K562 (cell line): ENCODE measurements at regions not wholly inside any gene's neighbourhood (a gene's known extent, or its start where the extent isn't known, plus 50 kb on each side); places are given as distances from the start of the nearest gene placed in this dataset.
"Not testable (repeated sequence)": the region's sequence is repeated elsewhere in the genome, so short reads cannot be mapped to it uniquely, and the experiment has no call there.

Source experiments
- ATAC-seq: fragments of 200-7000 bp; cut with Tn5 transposase; 3 replicates; pipeline ENCODE4 v1.9.1; 2020; ENCODE audit warnings: moderate library complexity
- BruUV-seq: library from RNA; stranded (reverse); fragments of 400-500 nt; replicated peaks from 2 replicates; lab custom pipeline; 2021; lab: Mats Ljungman, UMichigan
- CTCF ChIA-PET: fragments of 300-600 bp; formaldehyde crosslinking; extraction: SDS; loops from one replicate; lab custom pipeline; 2021; ENCODE audit warnings: low intra/inter-chr PET ratio; lab: Yijun Ruan, JAX
- POLR2A ChIA-PET: fragments of 300-600, 350-650 bp; sonication (Branson Sonifier 250); formaldehyde crosslinking; extraction: SDS; loops from one replicate; lab custom pipeline; 2021; ENCODE audit warnings: antibody characterized with exemption, inconsistent platforms; lab: Yijun Ruan, JAX
- DNase-seq, 4 experiments: peaks; one replicate each; pipeline versions ENCODE4 v3.0.0 to v3.0.0-alpha.2; 2011 to 2018; ENCODE audit warnings: low spot score in 3 of 4, mixed read lengths in 3 of 4; ENCODE audit errors: extremely low read depth in 1 of 4
- FAIRE-seq: peaks from 2 replicates; lab custom pipeline; 2011; peaks lifted over from hg19 to GRCh38; lab: Jason Lieb, UNC
- H2AFZ ChIP-seq: 2 replicates; pipeline ENCODE4 v1.6.0; 2011; ENCODE audit warnings: low read depth, low read length, control low read depth, inconsistent platforms
- H3K27ac ChIP-seq: fragments of 200-600 bp; 3 replicates; pipeline ENCODE4 v1.8.0; 2011; ENCODE audit warnings: low read depth, mild to moderate bottlenecking, control low read depth, inconsistent platforms, low read length, moderate library complexity, mixed read lengths; ENCODE audit errors: extremely low read depth
- H3K27me3 ChIP-seq, 2 experiments: fragments of 300-600 bp in 1 of 2; 2 replicates in 1 of 2; 3 replicates in 1 of 2; pipeline versions ENCODE4 v1.6.0 to v1.8.0; 2011; ENCODE audit warnings: inconsistent platforms in 2 of 2, low read length in 2 of 2, mild to moderate bottlenecking in 1 of 2, mixed read lengths in 1 of 2, moderate library complexity in 1 of 2; ENCODE audit not compliant: control insufficient read depth in 2 of 2, insufficient read depth in 2 of 2
- H3K36me3 ChIP-seq: fragments of 300-600 bp; 3 replicates; pipeline ENCODE4 v1.8.0; 2011; ENCODE audit warnings: mild to moderate bottlenecking, low read length, inconsistent platforms; ENCODE audit not compliant: control insufficient read depth, insufficient read depth
- H3K4me1 ChIP-seq, 2 experiments: fragments of 200-600 bp in 1 of 2; replicated peaks in 1 of 2; 2 replicates in 1 of 2; 3 replicates in 1 of 2; pipeline versions ENCODE4 v1.5.1 to v1.8.0; 2011; ENCODE audit warnings: inconsistent platforms in 2 of 2, low read length in 2 of 2, mild to moderate bottlenecking in 1 of 2, mixed read lengths in 1 of 2, moderate library complexity in 1 of 2; ENCODE audit not compliant: control insufficient read depth in 2 of 2, insufficient read depth in 2 of 2
- H3K4me2 ChIP-seq: 2 replicates; pipeline ENCODE4 v1.6.1; 2011; ENCODE audit warnings: low read length, control low read depth, inconsistent platforms, mixed read lengths; ENCODE audit not compliant: insufficient read depth
- H3K4me3 ChIP-seq: fragments of 200-600 bp; sonication (generic), shearing (Covaris generic); 2 replicates; pipeline ENCODE4 v1.5.1; 2016; ENCODE audit warnings: control low read depth, inconsistent platforms
- H3K79me2 ChIP-seq: fragments of 200-600 bp; 3 replicates; pipeline ENCODE4 v1.8.0; 2011; ENCODE audit warnings: low read length, inconsistent platforms; ENCODE audit not compliant: control insufficient read depth, insufficient read depth
- H3K9ac ChIP-seq, 2 experiments: 2 replicates each; pipeline versions ENCODE4 v1.6.0 to v1.6.1; 2011; ENCODE audit warnings: low read depth in 2 of 2, low read length in 2 of 2, control low read depth in 1 of 2, inconsistent platforms in 1 of 2, mild to moderate bottlenecking in 1 of 2, mixed read lengths in 1 of 2; ENCODE audit not compliant: insufficient read depth in 1 of 2
- H3K9me1 ChIP-seq: one replicate; pipeline ENCODE4 v1.6.0; 2011; ENCODE audit warnings: inconsistent platforms, mild to moderate bottlenecking, low read length, moderate library complexity; ENCODE audit not compliant: control insufficient read depth, insufficient read depth
- H3K9me3 ChIP-seq: replicated peaks from 2 replicates; pipeline ENCODE4 v1.5.1; 2011; ENCODE audit warnings: low read depth, low read length, inconsistent platforms; ENCODE audit not compliant: control insufficient read depth, insufficient read depth
- H4K20me1 ChIP-seq: replicated peaks from 2 replicates; pipeline ENCODE4 v1.6.1; 2011; ENCODE audit warnings: low read length, inconsistent platforms, mixed read lengths; ENCODE audit not compliant: control insufficient read depth, insufficient read depth
- BRF1 ChIP-seq: IDR thresholded peaks from 3 replicates; pipeline ENCODE4 v1.6.1; 2011; ENCODE audit warnings: borderline replicate concordance, mild to moderate bottlenecking; ENCODE audit not compliant: insufficient read length; ENCODE audit errors: extremely low read depth
- HMG20B ChIP-seq: fragments of 250-450 bp; sonication (Bioruptor Pico); IDR thresholded peaks from 2 replicates; pipeline ENCODE4 v1.5.0; 2021; ENCODE audit warnings: mild to moderate bottlenecking
- MCM3 ChIP-seq: fragments of 450-650 bp; IDR thresholded peaks from 2 replicates; pipeline ENCODE4 v1.6.1; 2016
- MYBL2 ChIP-seq, 2 experiments: fragments of 450-650 bp in 1 of 2; sonication (generic) in 1 of 2; formaldehyde crosslinking in 1 of 2; IDR thresholded peaks; 2 replicates each; pipeline versions ENCODE4 v1.6.1 to v1.8.1; 2017 to 2022; ENCODE audit warnings: borderline replicate concordance in 1 of 2, inconsistent platforms in 1 of 2, low read depth in 1 of 2, mild to moderate bottlenecking in 1 of 2, missing genetic modification reagents in 1 of 2, moderate library complexity in 1 of 2
- NCOA2 ChIP-seq, 2 experiments: fragments of 450-650 bp; IDR thresholded peaks; 2 replicates each; pipeline ENCODE4 v1.6.1; 2018; ENCODE audit warnings: mild to moderate bottlenecking in 2 of 2, moderate library complexity in 1 of 2; ENCODE audit not compliant: partially characterized antibody in 2 of 2
- PHB2 ChIP-seq: fragments of 450-650 bp; IDR thresholded peaks from 2 replicates; pipeline ENCODE4 v1.6.1; 2017; ENCODE audit warnings: low read depth
- POU5F1 ChIP-seq: fragments of 150-350 bp; IDR thresholded peaks from 2 replicates; pipeline ENCODE4 v1.6.1; 2014; ENCODE audit warnings: borderline replicate concordance, low read length, low read depth, mild to moderate bottlenecking; ENCODE audit not compliant: partially characterized antibody
- TCF3 ChIP-seq: sonication (generic); formaldehyde crosslinking; IDR thresholded peaks from 2 replicates; pipeline ENCODE4 v1.4.0; 2020; ENCODE audit warnings: mild to moderate bottlenecking, missing genetic modification reagents
- ZNF23 ChIP-seq: fragments of 250-450 bp; sonication (Bioruptor Pico); IDR thresholded peaks from 2 replicates; pipeline ENCODE4 v1.4.0; 2020; ENCODE audit warnings: mild to moderate bottlenecking
- ZNF232 ChIP-seq: sonication (generic); formaldehyde crosslinking; IDR thresholded peaks from 2 replicates; pipeline ENCODE4 v1.8.0; 2022; ENCODE audit warnings: mild to moderate bottlenecking, missing genetic modification reagents
- ZNF583 ChIP-seq: fragments of 250-450 bp; sonication (Bioruptor Pico); IDR thresholded peaks from 2 replicates; pipeline ENCODE4 v1.4.0; 2020
- ZNF589 ChIP-seq: fragments of 200-800 bp; sonication (Bioruptor generic); IDR thresholded peaks from 2 replicates; pipeline ENCODE4 v1.6.1; 2016; ENCODE audit warnings: low read depth, missing genetic modification characterization, missing compliant biosample characterization
- ZNF740 ChIP-seq, 3 experiments: fragments of 200-800 bp in 1 of 3; sonication (Bioruptor generic) in 1 of 3; sonication (generic) in 1 of 3; formaldehyde crosslinking in 1 of 3; IDR thresholded peaks; 2 replicates each; pipeline versions ENCODE4 v1.6.1 to v1.8.0; 2016 to 2022; ENCODE audit warnings: mild to moderate bottlenecking in 2 of 3, missing compliant biosample characterization in 2 of 3, missing genetic modification characterization in 2 of 3, missing genetic modification reagents in 1 of 3
- WGBS: fragments of 100-300 bp; shearing (Covaris generic); methylation state at CpG from one replicate; pipeline ENCODE4 v1.1.6; 2016; ENCODE audit warnings: low coverage, mixed read lengths; ENCODE audit not compliant: insufficient coverage; ENCODE audit errors: missing lambda C conversion rate; 5-methylcytosine and 5-hydroxymethylcytosine counted together
- in situ Hi-C: fragments of 300-500 bp; cut with MboI; formaldehyde crosslinking; loops from 4 replicates; pipeline ENCODE4 v1.15.0; 2018; ENCODE audit warnings: inconsistent platforms, mixed read lengths
- intact Hi-C: fragments of 100-400 bp; cut with micrococcal nuclease; formaldehyde crosslinking; loops from 2 replicates; pipeline ENCODE4 v1.14.2; 2022
- TF ChIP-seq, protein P1 (sequence below): fragments of 450-650 bp; conservative IDR thresholded peaks from 2 replicates; pipeline ENCODE4 v1.6.1; 2016; ENCODE audit warnings: missing genetic modification characterization, low read depth, mild to moderate bottlenecking, control low read depth, missing compliant biosample characterization

- BruUV-seq: no TSS peak
Measured at GRCh38 chr2:203637471-203638167, 68.8 kb upstream of the CD28 start.

GRCh38 chr2:203641865-203642264, 64.6 kb upstream of the CD28 start:
- Histone ChIP-seq H3K27me3 (peaks cover 4 to 17% of the 10 kb centered on the region in 2 experiments; a peak in 3 of 5 replicates), H3K4me2 (0 out of 2 replicates have a peak overlapping the region, but pooled peaks have one; percentile 32), H2AFZ (peak overlapping the region; percentile 16; the same call in 1 of the 2 replicates)
- H3K9ac ChIP-seq, H3K9me3 ChIP-seq, H4K20me1 ChIP-seq, ATAC-seq, in situ Hi-C loops, CTCF ChIA-PET, POLR2A ChIA-PET, intact Hi-C loops, H3K36me3 ChIP-seq, H3K4me1 ChIP-seq, DNase-seq, H3K4me3 ChIP-seq, H3K79me2 ChIP-seq, H3K27ac ChIP-seq, H3K9me1 ChIP-seq, FAIRE-seq: not testable (repeated sequence)
- TSS peak; percentile 72 for BruUV-seq
- WGBS: 6% methylated on average over 9 of the region's 23 CpGs

More at GRCh38 chr2:203637471-203638167, 68.8 kb upstream of the CD28 start:
- no peaks in the 10 kb centered on the region for H3K79me2 ChIP-seq
- H3K9me1 ChIP-seq: no peaks in the 10 kb centered on the region
- ChIA-PET CTCF (interaction anchor here (0.6 kb wide), 1 partner anchor 102 kb away, joined by 3 read pairs; no protein-coding TSS in a partner anchor), POLR2A (interaction anchor here (0.6 kb wide), 1 partner anchor 87 kb away, joined by 3 read pairs; no protein-coding TSS in a partner anchor)
- H3K36me3 ChIP-seq: no peaks in the 10 kb centered on the region
- H3K4me2 ChIP-seq: no peak overlapping the region
- H3K4me1 ChIP-seq: no peaks in the 10 kb centered on the region
- DNase-seq (no peak), FAIRE-seq (no peak), ATAC-seq (no peak)
- no peak overlapping the region for H3K9ac ChIP-seq
- no peak overlapping the region for H2AFZ ChIP-seq
- intact Hi-C loops: no loop called here
- no peak overlapping the region for H3K27ac ChIP-seq
- H3K27me3 ChIP-seq: peaks cover 0 to 6% of the 10 kb centered on the region in 2 experiments; a peak in 2 of 5 replicates
- no peaks in the 10 kb centered on the region for H4K20me1 ChIP-seq
- in situ Hi-C loops: no loop called here
- H3K4me3 ChIP-seq: no peak overlapping the region
- H3K9me3 ChIP-seq: no peaks in the 10 kb centered on the region
- 3% methylated on average over 4 of the region's 4 CpGs for WGBS
- no peak for TF ChIP-seq MYBL2 (IDR thresholded peaks at IDR 0.05; ENCODE audit: low read depth)
- TF ChIP-seq MYBL2 (CRISPR knock-in tag; IDR thresholded peaks at IDR 0.05; ENCODE audit: borderline replicate concordance): no peak
- no peak for TF ChIP-seq TCF3 (CRISPR knock-in tag)
- TF ChIP-seq ZNF740 (CRISPR knock-in tag; IDR thresholded peaks at IDR 0.05): no peak
- no peak for TF ChIP-seq ZNF740 (tag; IDR thresholded peaks at IDR 0.05)
- no peak for TF ChIP-seq ZNF589
- TF ChIP-seq, protein P1, sequence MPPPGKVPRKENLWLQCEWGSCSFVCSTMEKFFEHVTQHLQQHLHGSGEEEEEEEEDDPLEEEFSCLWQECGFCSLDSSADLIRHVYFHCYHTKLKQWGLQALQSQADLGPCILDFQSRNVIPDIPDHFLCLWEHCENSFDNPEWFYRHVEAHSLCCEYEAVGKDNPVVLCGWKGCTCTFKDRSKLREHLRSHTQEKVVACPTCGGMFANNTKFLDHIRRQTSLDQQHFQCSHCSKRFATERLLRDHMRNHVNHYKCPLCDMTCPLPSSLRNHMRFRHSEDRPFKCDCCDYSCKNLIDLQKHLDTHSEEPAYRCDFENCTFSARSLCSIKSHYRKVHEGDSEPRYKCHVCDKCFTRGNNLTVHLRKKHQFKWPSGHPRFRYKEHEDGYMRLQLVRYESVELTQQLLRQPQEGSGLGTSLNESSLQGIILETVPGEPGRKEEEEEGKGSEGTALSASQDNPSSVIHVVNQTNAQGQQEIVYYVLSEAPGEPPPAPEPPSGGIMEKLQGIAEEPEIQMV (tag): no peak
- no peak for TF ChIP-seq MCM3
- TF ChIP-seq PHB2: no peak
- no peak for TF ChIP-seq ZNF23
- TF ChIP-seq HMG20B (CRISPR knock-in tag): no peak
- no peak for TF ChIP-seq NCOA2 (IDR thresholded peaks at IDR 0.05; ENCODE audit: partially characterized antibody in 2 of 2)
- TF ChIP-seq BRF1: no peak
- no peak for TF ChIP-seq ZNF583 (CRISPR knock-in tag)
- TF ChIP-seq ZNF232: no peak
- TF ChIP-seq POU5F1: no peak
